B cell (primary cell): ENCODE measurements at regions not wholly inside any gene's neighbourhood (a gene's known extent, or its start where the extent isn't known, plus 50 kb on each side); places are given as distances from the start of the nearest gene placed in this dataset.

ENCODE experiments used
- ATAC-seq: fragments of 200-7000 bp; cut with Tn5 transposase; one replicate; pipeline ENCODE4 v1.10.0; 2021; ENCODE audit warnings: low read depth, mild to moderate bottlenecking, moderate number of reproducible peaks, moderate library complexity
- CTCF ChIA-PET: fragments of 350-600 bp; sonication (Branson Sonifier 250); formaldehyde crosslinking; loops from one replicate; lab custom pipeline; 2021; ENCODE audit warnings: antibody characterized with exemption, inconsistent platforms; lab: Charles Lee
- POLR2A ChIA-PET: fragments of 350-600 bp; sonication (Branson Sonifier 250); formaldehyde crosslinking; loops from one replicate; lab custom pipeline; 2021; ENCODE audit warnings: antibody characterized with exemption; lab: Charles Lee
- DNase-seq: peaks from one replicate; pipeline ENCODE4 v3.0.0; 2013
- H2AFZ ChIP-seq: 2 replicates; pipeline ENCODE4 v1.6.1; 2012; ENCODE audit warnings: mild to moderate bottlenecking, low read depth, low read length; ENCODE audit not compliant: insufficient read depth, poor library complexity, severe bottlenecking
- H3K27ac ChIP-seq, 2 donors: 1 replicate in 1 of 2; 2 replicates in 1 of 2; pipeline ENCODE4 v1.5.1; 2012 to 2013; ENCODE audit warnings: low read length in 2 of 2, mild to moderate bottlenecking in 2 of 2, moderate library complexity in 1 of 2
- H3K27me3 ChIP-seq, 4 experiments: fragments of 200-600 bp in 1 of 4; sonication (generic) in 1 of 4; replicated peaks in 1 of 4; 1 replicate in 2 of 4; 2 replicates in 2 of 4; pipeline versions ENCODE4 v1.6.1 to v1.7.0; 2013 to 2016; ENCODE audit warnings: low read length in 3 of 4, mild to moderate bottlenecking in 2 of 4, mixed read lengths in 1 of 4, moderate library complexity in 1 of 4; ENCODE audit not compliant: insufficient read depth in 4 of 4, control insufficient read depth in 3 of 4; ENCODE audit errors: control extremely low read depth in 1 of 4
- H3K36me3 ChIP-seq, 2 experiments: replicated peaks in 1 of 2; 1 replicate in 1 of 2; 2 replicates in 1 of 2; pipeline versions ENCODE4 v1.6.1 to v1.7.1; 2013; ENCODE audit warnings: low read length in 1 of 2; ENCODE audit not compliant: insufficient read depth in 2 of 2, control insufficient read depth in 1 of 2; ENCODE audit errors: control extremely low read depth in 1 of 2, extremely low read depth in 1 of 2
- H3K4me1 ChIP-seq, 2 donors: fragments of 200-600 bp in 1 of 2; sonication (generic) in 1 of 2; 1 replicate in 1 of 2; 2 replicates in 1 of 2; pipeline versions ENCODE4 v1.5.1 to v1.6.1; 2013 to 2017; ENCODE audit warnings: low read length in 2 of 2; ENCODE audit not compliant: control insufficient read depth in 2 of 2, insufficient read depth in 2 of 2
- H3K4me2 ChIP-seq: replicated peaks from 2 replicates; pipeline ENCODE3; 2012; ENCODE audit warnings: mild to moderate bottlenecking, low read depth, low read length; ENCODE audit not compliant: poor library complexity, severe bottlenecking
- H3K4me3 ChIP-seq, 5 experiments: fragments of 200-600 bp in 1 of 5; sonication (generic) in 1 of 5; 1 replicate in 3 of 5; 2 replicates in 2 of 5; pipeline versions ENCODE4 v1.5.1 to v1.7.0; 2011 to 2016; ENCODE audit warnings: low read length in 4 of 5, mild to moderate bottlenecking in 4 of 5, low read depth in 2 of 5, control low read depth in 1 of 5, moderate library complexity in 1 of 5; ENCODE audit not compliant: insufficient read depth in 1 of 5; ENCODE audit errors: control extremely low read depth in 1 of 5, extremely low read depth in 1 of 5
- H3K79me2 ChIP-seq: fragments of 200-600 bp; sonication (generic); one replicate; pipeline ENCODE4 v1.6.0; 2016; ENCODE audit warnings: low read length; ENCODE audit not compliant: control insufficient read depth, insufficient read depth
- H3K9ac ChIP-seq: fragments of 200-600 bp; sonication (generic); 2 replicates; pipeline ENCODE4 v1.6.1; 2017; ENCODE audit warnings: mild to moderate bottlenecking, low read length, moderate library complexity
- H3K9me3 ChIP-seq, 3 donors: one replicate each; pipeline versions ENCODE4 v1.6.1 to v1.7.1; 2013; ENCODE audit warnings: low read length in 2 of 3; ENCODE audit not compliant: control insufficient read depth in 2 of 3, insufficient read depth in 1 of 3; ENCODE audit errors: control extremely low read depth in 1 of 3
- H4K20me1 ChIP-seq: 2 replicates; pipeline ENCODE4 v1.6.0; 2012; ENCODE audit warnings: mild to moderate bottlenecking, low read length; ENCODE audit not compliant: insufficient read depth, control insufficient read depth, poor library complexity, severe bottlenecking
- H3K27ac Mint-ChIP-seq: one replicate; pipeline ENCODE4 v1.8.0; 2021; ENCODE audit warnings: mixed read lengths
- H3K27me3 Mint-ChIP-seq: one replicate; pipeline ENCODE4 v1.8.0; 2021; ENCODE audit warnings: mixed read lengths
- H3K4me1 Mint-ChIP-seq: one replicate; pipeline ENCODE4 v1.8.0; 2021; ENCODE audit warnings: mixed read lengths
- H3K4me3 Mint-ChIP-seq: one replicate; pipeline ENCODE4 v1.8.0; 2021; ENCODE audit warnings: mixed read lengths
- H3K9me3 Mint-ChIP-seq: one replicate; pipeline ENCODE4 v1.8.0; 2022; ENCODE audit warnings: mixed read lengths; ENCODE audit not compliant: insufficient read depth
- CTCF ChIP-seq: fragments of 200-600 bp; IDR thresholded peaks from one replicate; pipeline ENCODE4 v1.8.0; 2022; ENCODE audit warnings: antibody characterized with exemption, mild to moderate bottlenecking
- EZH2 ChIP-seq: IDR thresholded peaks from 2 replicates; pipeline ENCODE4 v1.6.1; 2012; ENCODE audit warnings: borderline replicate concordance, low read depth, mild to moderate bottlenecking, moderate library complexity, low read length; ENCODE audit not compliant: insufficient read depth, poor library complexity, severe bottlenecking
- WGBS: methylation state at CpG from one replicate; pipeline ENCODE4 v1.1.5; 2013; ENCODE audit warnings: missing lambda C conversion rate; ENCODE audit not compliant: insufficient coverage; 5-methylcytosine and 5-hydroxymethylcytosine counted together
- intact Hi-C: fragments of 100-400 bp; cut with micrococcal nuclease; formaldehyde crosslinking; loops from one replicate; pipeline ENCODE4 v1.10.0; 2022

DNA sequence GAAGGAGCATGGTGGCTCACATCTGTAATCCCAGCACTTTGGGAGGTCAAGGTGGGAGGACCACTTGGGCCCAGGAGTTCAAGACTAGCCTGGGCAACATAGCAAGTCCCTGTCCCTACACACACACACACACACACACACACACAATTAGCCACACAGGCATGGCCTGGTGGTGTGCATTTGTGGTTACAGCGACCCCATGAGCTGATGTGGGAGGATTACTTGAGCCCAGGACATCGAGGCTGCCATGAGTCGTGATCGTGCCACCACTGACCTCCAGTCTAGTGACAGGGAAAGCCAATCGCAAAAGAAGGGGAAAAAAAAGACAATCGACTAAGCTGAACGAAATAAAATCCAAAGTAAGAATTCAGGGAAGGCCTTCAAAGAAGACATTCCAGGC lies 67.9 kb downstream of the TBX3 start:
- intact Hi-C loops, result no loop called here
- Histone ChIP-seq H3K4me2 (no peak overlapping the region), H3K27me3 (no peaks in the 10 kb centered on the region), H3K36me3 (no peaks in the 10 kb centered on the region), H4K20me1 (no peaks in the 10 kb centered on the region), H3K4me3 (no peak overlapping the region), H3K9ac (no peak overlapping the region), H3K27ac (no peak overlapping the region), H3K9me3 (peaks cover 0 to 16% (median 3%) of the 10 kb centered on the region in 3 donors), H2AFZ (no peak overlapping the region), H3K4me1 (no peaks in the 10 kb centered on the region), H3K79me2 (no peaks in the 10 kb centered on the region)
- Mint-ChIP-seq H3K9me3 (peaks cover 11% of the 10 kb centered on the region), H3K27ac (no peak overlapping the region), H3K4me3 (no peak overlapping the region), H3K4me1 (no peaks in the 10 kb centered on the region), H3K27me3 (peaks cover 4% of the 10 kb centered on the region)
- WGBS, result 87% methylated on average over 7 of the region's 7 CpGs
- ChIA-PET CTCF (no interaction called here), POLR2A (no interaction called here)
- TF ChIP-seq EZH2, result no peak
- ATAC-seq, result no peak
- no peak for DNase-seq

GRCh38 chr12:114614040-114614439 lies 69.9 kb downstream of the TBX3 start:
- H3K4me2 ChIP-seq, result no peak overlapping the region
- H3K27me3 ChIP-seq, result no peaks in the 10 kb centered on the region
- peaks cover 11% of the 10 kb centered on the region for H3K9me3 Mint-ChIP-seq
- no peak overlapping the region for H3K4me3 ChIP-seq
- H3K9me3 ChIP-seq, result peaks cover 0 to 16% (median 3%) of the 10 kb centered on the region in 3 donors
- H2AFZ ChIP-seq, result no peak overlapping the region
- no peaks in the 10 kb centered on the region for H4K20me1 ChIP-seq
- H3K27ac ChIP-seq, result no peak overlapping the region
- intact Hi-C loops, result no loop called here
- peaks cover 9% of the 10 kb centered on the region for H3K27me3 Mint-ChIP-seq
- no peak overlapping the region for H3K4me3 Mint-ChIP-seq
- no peak for TF ChIP-seq CTCF
- TF ChIP-seq EZH2, result no peak
- ATAC-seq (no peak), DNase-seq (no peak)
- no peaks in the 10 kb centered on the region for H3K4me1 Mint-ChIP-seq
- no peak overlapping the region for H3K9ac ChIP-seq
- WGBS, result no CpG with 5 or more reads among the region's 3 CpGs
- H3K27ac Mint-ChIP-seq, result no peak overlapping the region
- CTCF ChIA-PET, result no interaction called here
- H3K36me3 ChIP-seq, result no peaks in the 10 kb centered on the region
- H3K4me1 ChIP-seq, result no peaks in the 10 kb centered on the region
- POLR2A ChIA-PET, result no interaction called here
- no peaks in the 10 kb centered on the region for H3K79me2 ChIP-seq
